Loucy (cell line): ENCODE measurements at regions not wholly inside any gene's neighbourhood (a gene's known extent, or its start where the extent isn't known, plus 50 kb on each side); places are given as distances from the start of the nearest gene placed in this dataset.
A peak's percentile ranks its signal among the peaks of the same experiment; 100 is the strongest.
"Not testable (repeated sequence)": the region's sequence is repeated elsewhere in the genome, so short reads cannot be mapped to it uniquely, and the experiment has no call there.

Experiments used
- H2AFZ ChIP-seq: fragments of 200-600 bp; sonication (generic); 2 replicates; pipeline ENCODE4 v1.6.0; 2016; ENCODE audit warnings: antibody characterized with exemption, mild to moderate bottlenecking, low read length, moderate library complexity
- H3F3A ChIP-seq: fragments of 200-600 bp; 2 replicates; pipeline ENCODE4 v1.6.0; 2016; ENCODE audit warnings: antibody characterized with exemption, low read depth, mild to moderate bottlenecking
- H3K27me3 ChIP-seq: fragments of 200-600 bp; sonication (generic); 2 replicates; pipeline ENCODE4 v1.6.1; 2014; ENCODE audit warnings: low read length, mild to moderate bottlenecking; ENCODE audit not compliant: insufficient read depth, poor library complexity, severe bottlenecking
- H3K36me3 ChIP-seq: fragments of 200-600 bp; sonication (generic); 2 replicates; pipeline ENCODE4 v1.6.1; 2016; ENCODE audit warnings: low read length; ENCODE audit not compliant: insufficient read depth
- H3K4me1 ChIP-seq: fragments of 200-600 bp; sonication (generic); 2 replicates; pipeline ENCODE4 v1.5.1; 2014; ENCODE audit warnings: low read length, mild to moderate bottlenecking; ENCODE audit not compliant: insufficient read depth, poor library complexity, severe bottlenecking
- H3K4me2 ChIP-seq: fragments of 200-600 bp; sonication (generic); 2 replicates; pipeline ENCODE4 v1.6.0; 2014; ENCODE audit warnings: antibody characterized with exemption, low read length, low read depth, mild to moderate bottlenecking; ENCODE audit not compliant: poor library complexity, severe bottlenecking
- H3K4me3 ChIP-seq: fragments of 200-600 bp; sonication (generic); 2 replicates; pipeline ENCODE4 v1.5.1; 2014; ENCODE audit warnings: low read length, mild to moderate bottlenecking, mixed read lengths; ENCODE audit not compliant: poor library complexity, severe bottlenecking
- H3K79me2 ChIP-seq: fragments of 200-600 bp; sonication (generic); 2 replicates; pipeline ENCODE4 v1.6.1; 2014; ENCODE audit warnings: low read length; ENCODE audit not compliant: insufficient read depth
- H3K9ac ChIP-seq: fragments of 200-600 bp; sonication (generic); 2 replicates; pipeline ENCODE4 v1.6.0; 2014; ENCODE audit warnings: mild to moderate bottlenecking, low read depth, low read length, moderate library complexity; ENCODE audit not compliant: poor library complexity, severe bottlenecking
- H3K9me2 ChIP-seq: fragments of 200-600 bp; sonication (generic); replicated peaks from 2 replicates; pipeline ENCODE4 v1.6.1; 2016; ENCODE audit warnings: low read depth, low read length, mixed read lengths
- H3K9me3 ChIP-seq: fragments of 200-600 bp; sonication (generic); 2 replicates; pipeline ENCODE4 v1.6.1; 2014; ENCODE audit warnings: mild to moderate bottlenecking, antibody characterized with exemption, low read length, low read depth; ENCODE audit not compliant: insufficient read depth
- H4K20me1 ChIP-seq: fragments of 200-600 bp; sonication (generic); 2 replicates; pipeline ENCODE4 v1.6.0; 2014; ENCODE audit warnings: antibody characterized with exemption, low read length, mild to moderate bottlenecking; ENCODE audit not compliant: insufficient read depth, poor library complexity, severe bottlenecking
- EZH2phosphoT487 ChIP-seq: fragments of 200-600 bp; IDR thresholded peaks from 2 replicates; pipeline ENCODE4 v1.6.1; 2018; ENCODE audit warnings: antibody characterized with exemption, mild to moderate bottlenecking, moderate library complexity, borderline replicate concordance
- TF ChIP-seq, protein P1 (sequence below): fragments of 200-600 bp; sonication (generic); conservative IDR thresholded peaks from 2 replicates; pipeline ENCODE4 v1.5.1; 2014; ENCODE audit warnings: mild to moderate bottlenecking, antibody characterized with exemption, low read length

DNA sequence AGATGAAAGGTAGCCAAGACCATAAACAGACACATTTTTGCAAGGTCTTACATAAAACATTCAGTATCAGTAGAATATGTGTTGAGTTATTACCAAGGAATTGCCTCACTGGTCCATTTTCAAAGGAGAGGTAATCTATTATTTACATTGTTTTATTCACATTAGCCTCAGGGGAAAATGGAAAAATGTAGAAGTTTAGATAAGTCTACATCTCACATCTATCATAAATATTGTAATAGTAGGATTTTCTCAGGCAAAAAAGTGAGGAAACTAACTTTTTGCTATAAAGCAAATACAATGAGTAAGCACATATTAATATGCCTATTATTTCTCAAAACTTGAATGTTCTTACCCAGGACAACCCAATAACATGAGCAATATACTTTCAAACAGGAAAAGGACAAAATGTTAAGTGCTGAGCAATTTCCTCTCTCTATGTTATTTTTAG lies 184.6 kb upstream of the AGTR1 start:
- H3K4me2 ChIP-seq: peak overlapping the region; percentile 1
- H3K9ac ChIP-seq: no peak overlapping the region
- TF ChIP-seq, protein P1, sequence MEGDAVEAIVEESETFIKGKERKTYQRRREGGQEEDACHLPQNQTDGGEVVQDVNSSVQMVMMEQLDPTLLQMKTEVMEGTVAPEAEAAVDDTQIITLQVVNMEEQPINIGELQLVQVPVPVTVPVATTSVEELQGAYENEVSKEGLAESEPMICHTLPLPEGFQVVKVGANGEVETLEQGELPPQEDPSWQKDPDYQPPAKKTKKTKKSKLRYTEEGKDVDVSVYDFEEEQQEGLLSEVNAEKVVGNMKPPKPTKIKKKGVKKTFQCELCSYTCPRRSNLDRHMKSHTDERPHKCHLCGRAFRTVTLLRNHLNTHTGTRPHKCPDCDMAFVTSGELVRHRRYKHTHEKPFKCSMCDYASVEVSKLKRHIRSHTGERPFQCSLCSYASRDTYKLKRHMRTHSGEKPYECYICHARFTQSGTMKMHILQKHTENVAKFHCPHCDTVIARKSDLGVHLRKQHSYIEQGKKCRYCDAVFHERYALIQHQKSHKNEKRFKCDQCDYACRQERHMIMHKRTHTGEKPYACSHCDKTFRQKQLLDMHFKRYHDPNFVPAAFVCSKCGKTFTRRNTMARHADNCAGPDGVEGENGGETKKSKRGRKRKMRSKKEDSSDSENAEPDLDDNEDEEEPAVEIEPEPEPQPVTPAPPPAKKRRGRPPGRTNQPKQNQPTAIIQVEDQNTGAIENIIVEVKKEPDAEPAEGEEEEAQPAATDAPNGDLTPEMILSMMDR: no peak
- TF ChIP-seq EZH2phosphoT487: no peak
- H3K9me2 ChIP-seq: no peaks in the 10 kb centered on the region
- no peak overlapping the region for H2AFZ ChIP-seq
- H3K9me3 ChIP-seq: no peaks in the 10 kb centered on the region
- H3K79me2 ChIP-seq: no peaks in the 10 kb centered on the region
- peaks cover 9% of the 10 kb centered on the region for H3K4me1 ChIP-seq
- H3K36me3 ChIP-seq: no peaks in the 10 kb centered on the region
- H3K4me3 ChIP-seq: no peak overlapping the region
- H3K27me3 ChIP-seq: peaks cover 9% of the 10 kb centered on the region
- no peaks in the 10 kb centered on the region for H3F3A ChIP-seq
- no peaks in the 10 kb centered on the region for H4K20me1 ChIP-seq

DNA sequence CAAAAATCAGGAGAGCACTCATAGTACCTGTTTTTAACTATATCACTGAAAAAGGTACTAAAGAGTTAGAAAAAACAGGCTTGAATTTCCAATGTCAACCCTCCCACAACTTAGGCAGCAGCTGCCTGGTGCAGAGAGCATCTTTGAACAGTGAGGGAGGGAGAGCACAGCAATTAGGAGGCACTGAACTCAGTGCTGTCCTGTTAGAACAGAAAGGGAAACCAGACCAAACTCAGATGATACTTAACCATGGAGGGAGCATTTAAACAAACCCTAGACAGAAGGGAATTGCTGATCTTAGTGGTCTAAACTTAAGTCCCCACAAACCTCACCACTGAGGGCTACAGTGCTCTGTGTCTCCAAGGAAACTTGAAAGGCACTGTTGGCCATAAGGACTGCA lies 179.2 kb upstream of the AGTR1 start:
- Histone ChIP-seq H3K36me3 (no peaks in the 10 kb centered on the region), H2AFZ (no peak overlapping the region), H3K79me2 (no peaks in the 10 kb centered on the region), H3K4me1 (no peaks in the 10 kb centered on the region), H3F3A (no peaks in the 10 kb centered on the region), H3K4me3 (no peak overlapping the region), H3K9me2 (no peaks in the 10 kb centered on the region), H3K9ac (no peak overlapping the region), H3K4me2 (no peak overlapping the region), H4K20me1 (no peaks in the 10 kb centered on the region), H3K27me3 (no peaks in the 10 kb centered on the region), H3K9me3 (no peaks in the 10 kb centered on the region)
- TF ChIP-seq, protein P1: no peak
- no peak for TF ChIP-seq EZH2phosphoT487

DNA sequence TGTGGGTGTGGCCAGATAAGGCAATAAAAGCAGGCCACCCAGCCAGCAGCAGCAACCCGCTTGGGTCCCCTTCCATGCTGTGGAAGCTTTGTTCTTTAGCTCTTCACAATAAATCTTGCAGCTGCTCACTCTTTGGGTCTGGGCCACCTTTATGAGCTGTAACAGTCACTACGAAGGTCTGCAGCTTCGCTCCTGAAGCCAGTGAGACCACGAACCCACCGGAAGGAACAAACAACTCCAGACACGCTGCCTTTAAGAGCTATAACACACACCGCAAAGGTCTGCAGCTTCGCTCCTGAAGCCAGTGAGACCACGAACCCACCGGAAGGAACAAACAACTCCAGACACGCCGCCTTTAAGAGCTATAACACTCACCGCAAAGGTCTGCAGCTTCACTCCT lies 172.1 kb upstream of the AGTR1 start:
- H4K20me1 ChIP-seq, H3K4me1 ChIP-seq, H3K9me2 ChIP-seq, H3K36me3 ChIP-seq, H3K27me3 ChIP-seq, H2AFZ ChIP-seq, H3K4me3 ChIP-seq, H3K9me3 ChIP-seq, H3F3A ChIP-seq, H3K4me2 ChIP-seq, H3K9ac ChIP-seq, H3K79me2 ChIP-seq: not testable (repeated sequence)
- TF ChIP-seq EZH2phosphoT487: 0 out of 2 replicates have a peak, but pooled peaks have one; percentile 1

DNA sequence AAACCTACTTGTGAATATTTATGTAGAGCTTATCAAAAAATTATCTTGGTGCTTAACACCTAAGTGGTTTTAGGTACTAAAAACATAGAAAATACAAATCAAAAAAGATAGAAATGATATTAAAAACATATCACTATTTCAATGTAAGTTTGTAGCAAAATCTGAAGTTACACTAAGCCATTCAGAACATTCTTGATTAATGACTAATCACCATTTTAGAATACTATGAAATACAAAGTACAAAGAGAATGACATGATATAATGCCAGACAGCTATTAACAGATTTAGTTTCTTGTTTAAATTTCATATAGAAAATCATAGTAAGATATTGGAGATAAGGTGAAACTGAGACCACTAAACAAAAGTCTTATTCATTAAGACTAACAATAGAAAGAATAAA lies 169.7 kb upstream of the AGTR1 start:
- Histone ChIP-seq H3K4me2 (no peak overlapping the region), H3K9me3 (0 out of 2 replicates have a peak, but pooled peaks cover 4% of the 10 kb centered on the region), H3K9me2 (no peaks in the 10 kb centered on the region), H3F3A (no peaks in the 10 kb centered on the region), H3K4me1 (no peaks in the 10 kb centered on the region), H4K20me1 (no peaks in the 10 kb centered on the region), H3K27me3 (no peaks in the 10 kb centered on the region), H2AFZ (no peak overlapping the region), H3K79me2 (no peaks in the 10 kb centered on the region), H3K36me3 (no peaks in the 10 kb centered on the region), H3K4me3 (no peak overlapping the region), H3K9ac (no peak overlapping the region)
- TF ChIP-seq, protein P1: no peak
- no peak for TF ChIP-seq EZH2phosphoT487
